Central memory CD4-positive, alpha-beta T cell (primary cell): ENCODE measurements at regions not wholly inside any gene's neighbourhood (a gene's known extent, or its start where the extent isn't known, plus 50 kb on each side); places are given as distances from the start of the nearest gene placed in this dataset.
"Not testable (repeated sequence)": the region's sequence is repeated elsewhere in the genome, so short reads cannot be mapped to it uniquely, and the experiment has no call there.

ENCODE experiments used
- DNase-seq: peaks from one replicate; pipeline ENCODE4 v3.0.0; 2022

DNA sequence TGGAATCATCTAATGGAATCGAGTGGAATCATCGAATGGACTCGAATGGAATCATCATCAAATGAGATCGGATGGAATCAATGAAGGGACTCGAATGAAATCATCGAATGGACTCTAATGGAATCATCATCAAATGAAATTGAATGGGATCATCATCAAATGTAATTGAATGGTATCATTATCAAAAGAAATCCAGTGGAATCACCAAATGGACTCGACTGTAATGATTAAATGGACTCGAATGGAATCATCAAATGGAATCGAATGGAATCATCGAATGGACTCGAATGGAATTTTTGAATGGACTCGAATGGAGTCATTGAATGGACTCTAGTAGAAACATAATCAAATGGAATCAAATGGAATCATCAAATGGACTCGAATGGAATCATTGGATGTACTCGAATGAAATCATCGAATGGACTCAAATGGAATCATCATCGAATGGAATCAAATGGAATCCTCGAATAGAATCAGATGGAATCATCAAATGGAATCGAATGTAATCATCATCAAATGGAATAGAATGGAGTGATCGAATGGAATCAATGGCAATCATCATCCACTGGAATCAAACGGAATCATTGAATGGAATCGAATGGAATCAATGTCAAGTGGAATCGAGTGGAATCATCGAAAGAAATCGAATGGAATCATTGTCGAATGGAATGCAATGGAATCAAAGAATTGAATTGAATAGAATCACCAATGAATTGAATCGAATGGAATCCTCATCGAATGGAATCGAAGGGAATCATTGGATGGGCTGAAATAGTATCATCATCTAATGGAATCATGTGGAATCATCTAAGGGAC, 234.2 kb downstream of the SHCBP1 start:
- peak; percentile 66 for DNase-seq

DNA sequence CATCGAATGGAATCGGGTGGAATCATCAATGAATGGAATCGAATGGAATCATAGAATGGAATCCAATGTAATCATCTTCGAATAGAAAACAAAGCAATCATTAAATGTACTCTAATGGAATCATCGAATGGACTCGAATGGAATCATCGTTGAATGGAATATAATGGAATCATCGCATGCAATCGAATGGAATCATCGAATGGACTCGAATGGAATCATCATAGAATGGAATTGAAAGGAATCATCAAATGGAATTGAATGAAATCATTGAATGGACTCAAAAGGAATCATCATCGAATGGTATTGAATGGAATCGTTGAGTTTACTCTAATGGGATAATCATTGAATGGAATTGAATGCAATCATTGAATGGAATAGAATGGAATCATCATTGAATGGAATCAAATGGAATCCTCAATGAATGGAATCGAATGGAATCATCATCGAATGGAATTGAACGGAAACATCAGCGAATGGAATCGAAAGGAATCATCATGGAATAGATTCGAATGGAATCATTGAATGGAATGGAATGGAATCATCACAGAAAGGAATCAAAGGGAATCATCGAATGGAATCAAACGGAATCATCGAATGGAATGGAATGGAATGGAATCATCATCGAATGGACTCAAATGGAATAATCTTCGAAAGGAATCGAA, 234.9 kb downstream of the SHCBP1 start:
- peak; percentile 41 for DNase-seq

DNA sequence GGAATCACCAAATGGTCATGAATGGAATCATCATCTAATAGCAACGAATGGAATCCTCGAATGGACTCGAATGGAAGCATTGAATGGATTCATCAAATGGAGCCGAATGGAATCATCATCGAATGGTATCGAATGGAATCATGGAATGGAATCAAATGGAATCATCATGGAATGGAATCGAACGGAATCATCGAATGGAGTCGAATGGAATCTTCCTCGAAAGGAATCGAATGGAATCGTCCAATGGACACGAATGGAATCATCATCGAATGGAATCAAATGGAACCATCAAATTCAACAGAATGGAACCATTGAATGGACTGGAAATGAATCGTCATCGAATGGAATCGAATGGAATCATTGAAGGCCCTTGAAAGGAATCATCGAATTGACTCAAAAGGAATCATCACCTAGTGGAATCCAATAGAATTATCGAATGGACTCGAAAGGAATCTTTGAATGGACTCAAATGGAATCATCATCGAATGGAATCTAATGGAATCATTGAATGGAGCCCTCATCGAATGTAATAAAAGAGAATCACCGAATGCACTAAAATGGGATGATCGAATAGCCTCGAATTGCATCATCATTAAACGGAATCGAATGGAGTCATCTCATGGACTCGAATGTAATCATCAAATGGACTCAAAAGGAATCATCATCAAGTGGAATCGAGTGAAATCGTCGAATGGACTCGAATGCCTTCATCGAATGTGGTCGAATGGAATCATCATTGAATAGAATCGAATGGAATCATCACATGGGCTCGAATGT, 236.7 kb downstream of the SHCBP1 start:
- peak; percentile 14 for DNase-seq

- DNase-seq = not testable (repeated sequence)
Measured at GRCh38 chr16:46383581-46383980, 237.6 kb downstream of the SHCBP1 start.

DNA sequence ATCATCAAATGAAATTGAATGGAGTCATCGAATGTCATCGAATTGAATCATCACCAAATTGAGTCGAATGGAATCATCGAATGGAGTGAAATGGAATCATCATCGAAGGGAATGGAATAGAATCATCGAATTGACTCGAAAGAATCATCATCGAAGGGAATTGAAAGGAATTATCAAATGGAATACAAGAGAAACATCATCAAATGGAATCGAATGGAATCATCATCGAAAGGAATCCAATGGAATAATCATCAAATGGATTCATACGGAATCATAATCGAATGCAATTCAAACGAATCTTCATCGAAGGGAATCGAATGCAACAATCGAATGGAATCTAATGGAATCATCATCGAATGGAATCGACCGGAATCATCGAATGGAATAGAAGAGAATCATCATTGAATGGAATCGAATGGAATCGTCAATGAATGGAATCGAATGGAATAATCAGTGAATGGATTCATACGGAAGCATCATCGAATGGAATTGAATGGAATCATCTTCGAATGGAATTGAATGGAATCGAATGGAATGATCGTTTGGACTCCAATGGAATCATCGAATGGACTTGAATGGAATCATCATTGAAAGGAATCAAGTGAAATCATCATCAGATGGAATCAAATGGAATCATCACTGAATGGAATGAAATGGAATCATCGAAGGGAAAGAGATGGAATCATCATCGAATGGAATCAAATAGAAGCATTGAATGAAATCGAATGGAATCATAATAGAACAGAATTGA, 238.2 kb downstream of the SHCBP1 start:
- peak; percentile 25 for DNase-seq

DNA sequence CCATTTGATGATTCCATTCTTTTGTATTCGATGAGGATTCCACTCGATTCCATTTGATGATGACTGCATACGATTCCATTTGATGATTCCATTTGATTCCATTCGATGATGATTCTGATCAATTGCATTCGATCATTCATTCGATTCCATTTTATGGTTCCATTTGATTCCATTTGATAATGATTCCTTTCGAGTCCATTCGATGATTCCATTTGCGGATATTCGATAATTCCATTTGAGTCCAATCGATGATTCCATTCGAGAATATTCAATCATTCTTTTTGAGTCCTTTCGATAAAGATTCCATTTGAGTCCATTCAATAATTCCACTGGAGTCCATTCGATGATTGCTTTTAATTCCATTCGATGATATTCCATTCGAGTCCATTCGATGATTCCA, 239.1 kb downstream of the SHCBP1 start:
- not testable (repeated sequence) for DNase-seq

- not testable (repeated sequence) for DNase-seq
Measured at GRCh38 chr16:46381344-46381743, 239.8 kb downstream of the SHCBP1 start.
